Left lung (tissue), 4 donors: ENCODE measurements at regions not wholly inside any gene's neighbourhood (a gene's known extent, or its start where the extent isn't known, plus 50 kb on each side); places are given as distances from the start of the nearest gene placed in this dataset.
A peak's percentile ranks its signal among the peaks of the same experiment; 100 is the strongest.
"Not testable (repeated sequence)": the region's sequence is repeated elsewhere in the genome, so short reads cannot be mapped to it uniquely, and the experiment has no call there.

Experiments
- ATAC-seq: fragments of 200-7000 bp; cut with Tn5 transposase; one replicate; pipeline ENCODE4 v1.9.1; 2020; ENCODE audit warnings: moderate library complexity
- DNase-seq, 4 donors: peaks; one replicate each; pipeline ENCODE4 v3.0.0-alpha.2; 2013 to 2020
- H3K27ac ChIP-seq, 2 donors: fragments of 200-600 bp; sonication (generic) in 1 of 2; one replicate each; pipeline versions ENCODE4 v1.5.0 to v1.8.0; 2020 to 2021
- H3K27me3 ChIP-seq, 2 donors: fragments of 200-600 bp; sonication (generic) in 1 of 2; one replicate each; pipeline versions ENCODE4 v1.5.0 to v1.8.0; 2020 to 2021
- H3K36me3 ChIP-seq, 2 donors: fragments of 200-600 bp; sonication (generic) in 1 of 2; one replicate each; pipeline versions ENCODE4 v1.5.0 to v1.8.0; 2020 to 2021
- H3K4me1 ChIP-seq, 2 donors: fragments of 200-600 bp; one replicate each; pipeline ENCODE4 v1.8.0; 2021
- H3K4me3 ChIP-seq, 2 donors: fragments of 200-600 bp; sonication (generic) in 1 of 2; one replicate each; pipeline versions ENCODE4 v1.5.0 to v1.8.0; 2020 to 2021; ENCODE audit warnings: mild to moderate bottlenecking in 1 of 2
- H3K9me3 ChIP-seq, 2 donors: fragments of 200-600 bp; sonication (generic) in 1 of 2; one replicate each; pipeline versions ENCODE4 v1.5.0 to v1.8.0; 2020 to 2021
- CTCF ChIP-seq, 2 donors: fragments of 200-600 bp; sonication (generic) in 1 of 2; IDR thresholded peaks; one replicate each; pipeline versions ENCODE4 v1.5.0 to v1.8.0; 2021; ENCODE audit warnings: antibody characterized with exemption in 2 of 2
- intact Hi-C, 2 donors: fragments of 100-400 bp; cut with DNase I; formaldehyde crosslinking; loops; one replicate each; pipeline versions ENCODE4 v1.11.2 to v1.14.2; 2022
- donor health status: DM: no; HTN: yes; CAD: no.
- donor health status: DM: no; HTN: no; CAD: no.

- Histone ChIP-seq H3K4me1 (no peaks in the 10 kb centered on the region), H3K4me3 (no peak overlapping the region), H3K27me3 (no peaks in the 10 kb centered on the region), H3K9me3 (no peaks in the 10 kb centered on the region), H3K36me3 (no peaks in the 10 kb centered on the region), H3K27ac (no peak overlapping the region)
- ATAC-seq (no peak), DNase-seq (peak in 1 of 4 donors; percentile 15)
- intact Hi-C loops = no loop called here
- TF ChIP-seq CTCF (IDR thresholded peaks at IDR 0.05) = no peak
These were observed 89.1 kb upstream of the USP24 start for GRCh38 chr1:55304229-55304740.

GRCh38 chr1:55302972-55303371 is 87.8 kb upstream of the USP24 start:
- no peak for DNase-seq
- no peak for ATAC-seq
- intact Hi-C loops = no loop called here
- no peaks in the 10 kb centered on the region for H3K4me1 ChIP-seq
- H3K9me3 ChIP-seq = no peaks in the 10 kb centered on the region
- no peak overlapping the region for H3K27ac ChIP-seq
- no peaks in the 10 kb centered on the region for H3K27me3 ChIP-seq
- no peaks in the 10 kb centered on the region for H3K36me3 ChIP-seq
- no peak overlapping the region for H3K4me3 ChIP-seq
- TF ChIP-seq CTCF (IDR thresholded peaks at IDR 0.05) = no peak

GRCh38 chr1:55301912-55302311 is 86.7 kb upstream of the USP24 start:
- Histone ChIP-seq H3K4me1 (no peaks in the 10 kb centered on the region), H3K9me3 (no peaks in the 10 kb centered on the region), H3K36me3 (no peaks in the 10 kb centered on the region), H3K27ac (no peak overlapping the region), H3K4me3 (no peak overlapping the region), H3K27me3 (no peaks in the 10 kb centered on the region)
- DNase-seq (no peak), ATAC-seq (no peak)
- intact Hi-C loops = no loop called here
- TF ChIP-seq CTCF (IDR thresholded peaks at IDR 0.05) = no peak

GRCh38 chr1:55300975-55301374 is 85.8 kb upstream of the USP24 start:
- H3K4me3 ChIP-seq = no peak overlapping the region
- peaks cover 0 to 4% of the 10 kb centered on the region in 2 donors for H3K9me3 ChIP-seq
- no peak for TF ChIP-seq CTCF (IDR thresholded peaks at IDR 0.05)
- ATAC-seq = no peak
- DNase-seq = peak in 1 of 4 donors; percentile 60
- intact Hi-C loops = no loop called here
- H3K27ac ChIP-seq = no peak overlapping the region
- no peaks in the 10 kb centered on the region for H3K36me3 ChIP-seq
- H3K27me3 ChIP-seq = no peaks in the 10 kb centered on the region
- no peaks in the 10 kb centered on the region for H3K4me1 ChIP-seq

- Histone ChIP-seq H3K4me1 (no peaks in the 10 kb centered on the region), H3K36me3 (no peaks in the 10 kb centered on the region), H3K4me3 (no peak overlapping the region), H3K9me3 (peaks cover 0 to 11% of the 10 kb centered on the region in 2 donors), H3K27ac (no peak overlapping the region), H3K27me3 (no peaks in the 10 kb centered on the region)
- intact Hi-C loops = no loop called here
- TF ChIP-seq CTCF (IDR thresholded peaks at IDR 0.05) = no peak
- ATAC-seq (no peak), DNase-seq (no peak)
These were observed 83.2 kb upstream of the USP24 start for GRCh38 chr1:55298167-55298894.

- H3K9me3 ChIP-seq = peaks cover 0 to 11% of the 10 kb centered on the region in 2 donors
- H3K4me1 ChIP-seq, H3K27me3 ChIP-seq, ATAC-seq, DNase-seq, intact Hi-C loops, H3K27ac ChIP-seq, H3K36me3 ChIP-seq, H3K4me3 ChIP-seq: not testable (repeated sequence)
These were observed 81.1 kb upstream of the USP24 start for GRCh38 chr1:55296247-55296646.
